Spleen (tissue), 11 donors: ENCODE measurements at regions not wholly inside any gene's neighbourhood (a gene's known extent, or its start where the extent isn't known, plus 50 kb on each side); places are given as distances from the start of the nearest gene placed in this dataset.

Experiments used
- DNase-seq: peaks from one replicate; pipeline ENCODE4 v3.0.0-alpha.2; 2020
- H3K27ac ChIP-seq, 8 donors: fragments of 200-600 bp; sonication (generic) in 7 of 8; 1 replicate in 4 of 8; 2 replicates in 4 of 8; pipeline versions ENCODE4 v1.5.0 to v1.8.0; 2016 to 2021; ENCODE audit warnings: inconsistent platforms in 4 of 8, mild to moderate bottlenecking in 4 of 8, moderate library complexity in 1 of 8
- H3K27me3 ChIP-seq, 7 donors: fragments of 200-600 bp; sonication (generic) in 6 of 7; replicated peaks in 1 of 7; 1 replicate in 4 of 7; 2 replicates in 3 of 7; pipeline versions ENCODE4 v1.5.0 to v1.8.0; 2016 to 2021; ENCODE audit warnings: inconsistent platforms in 3 of 7, mild to moderate bottlenecking in 1 of 7
- H3K36me3 ChIP-seq, 6 donors: fragments of 200-600 bp; sonication (generic) in 5 of 6; 1 replicate in 4 of 6; 2 replicates in 2 of 6; pipeline versions ENCODE4 v1.5.0 to v1.8.0; 2016 to 2021; ENCODE audit warnings: inconsistent platforms in 2 of 6
- H3K4me1 ChIP-seq, 6 donors: fragments of 200-600 bp; sonication (generic) in 5 of 6; 1 replicate in 3 of 6; 2 replicates in 3 of 6; pipeline versions ENCODE4 v1.5.0 to v1.8.0; 2016 to 2021; ENCODE audit warnings: inconsistent platforms in 3 of 6
- H3K4me3 ChIP-seq, 8 donors: fragments of 200-600 bp; sonication (generic) in 7 of 8; 1 replicate in 4 of 8; 2 replicates in 4 of 8; pipeline versions ENCODE4 v1.5.0 to v1.8.0; 2016 to 2021; ENCODE audit warnings: inconsistent platforms in 4 of 8, mild to moderate bottlenecking in 4 of 8, moderate library complexity in 2 of 8
- H3K9me3 ChIP-seq, 8 donors: fragments of 200-600 bp; sonication (generic) in 7 of 8; 1 replicate in 4 of 8; 2 replicates in 4 of 8; pipeline versions ENCODE4 v1.5.0 to v1.8.0; 2016 to 2021; ENCODE audit warnings: inconsistent platforms in 4 of 8
- POLR2A ChIP-seq, 3 donors: fragments of 450-650 bp; IDR thresholded peaks; one replicate each; pipeline ENCODE4 v1.5.1; 2017; ENCODE audit warnings: antibody characterized with exemption in 3 of 3, mild to moderate bottlenecking in 1 of 3
- POLR2AphosphoS5 ChIP-seq, 3 donors: sonication (generic); formaldehyde crosslinking; IDR thresholded peaks; one replicate each; pipeline ENCODE4 v1.5.1; 2017; ENCODE audit warnings: antibody characterized with exemption in 3 of 3
- WGBS, 5 donors: extraction: QIAGEN DNeasy Blood & Tissue Kit in 3 of 5; methylation state at CpG; one replicate each; pipeline versions ENCODE4 v1.1.5 to v1.1.7; 2013 to 2018; 5-methylcytosine and 5-hydroxymethylcytosine counted together
- intact Hi-C: fragments of 100-400 bp; cut with DNase I; formaldehyde crosslinking; loops from one replicate; pipeline ENCODE4 v1.15.0; 2023; ENCODE audit warnings: low total_unique reads
- TF ChIP-seq, protein P1 (sequence below), 11 experiments: fragments of 200-600 bp in 7 of 11; fragments of 450-650 bp in 4 of 11; sonication (generic) in 4 of 11; IDR thresholded peaks in 8 of 11; conservative IDR thresholded peaks in 3 of 11; 1 replicate in 7 of 11; 2 replicates in 4 of 11; pipeline versions ENCODE4 v1.4.0 to v1.8.0; 2016 to 2021; ENCODE audit warnings: antibody characterized with exemption in 11 of 11, inconsistent platforms in 4 of 11, mild to moderate bottlenecking in 1 of 11
- donor health status: healthy with polysubstance abuse.
- donor health status: DM: no; HTN: no; CAD: no; lungs with moderate emphysema.
- donor health status: DM: no; HTN: no; CAD: no.
- donor health status: Bipolar disorder and iron deficiency.
- donor health status: healthy.
- donor health status: DM: no; HTN: no; CAD: no.
- donor health status: DM: yes; HTN: yes; CAD: no.

DNA sequence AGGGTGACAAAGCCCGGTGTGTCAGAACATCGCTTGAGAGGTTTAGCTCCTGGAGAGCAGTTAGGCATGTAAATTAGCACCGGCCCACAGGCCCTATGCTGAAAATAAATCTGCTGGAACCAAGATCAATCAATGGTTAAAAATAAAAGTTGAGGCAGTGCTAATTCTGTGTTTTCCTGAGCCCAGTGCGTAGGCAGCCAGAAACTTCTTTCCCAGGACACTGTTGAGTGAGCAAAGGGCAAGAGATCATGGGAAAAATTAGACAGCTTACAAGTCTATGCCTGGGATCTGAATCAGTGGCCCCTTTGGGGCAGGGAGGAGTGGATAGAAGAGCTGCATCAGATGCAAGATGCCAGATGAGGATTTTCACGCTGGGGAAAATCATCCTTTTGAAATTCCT lies 539.2 kb downstream of the BUD13 start:
- peaks cover 0 to 4% (median 0%) of the 10 kb centered on the region in 6 donors for H3K4me1 ChIP-seq
- WGBS, 5 donors = 48 to 59% (median 54%) methylated on average over 5 of the region's 5 CpGs
- TF ChIP-seq POLR2AphosphoS5 (IDR thresholded peaks at IDR 0.05) (no peak), POLR2A (IDR thresholded peaks at IDR 0.05) (no peak)
- TF ChIP-seq, protein P1, sequence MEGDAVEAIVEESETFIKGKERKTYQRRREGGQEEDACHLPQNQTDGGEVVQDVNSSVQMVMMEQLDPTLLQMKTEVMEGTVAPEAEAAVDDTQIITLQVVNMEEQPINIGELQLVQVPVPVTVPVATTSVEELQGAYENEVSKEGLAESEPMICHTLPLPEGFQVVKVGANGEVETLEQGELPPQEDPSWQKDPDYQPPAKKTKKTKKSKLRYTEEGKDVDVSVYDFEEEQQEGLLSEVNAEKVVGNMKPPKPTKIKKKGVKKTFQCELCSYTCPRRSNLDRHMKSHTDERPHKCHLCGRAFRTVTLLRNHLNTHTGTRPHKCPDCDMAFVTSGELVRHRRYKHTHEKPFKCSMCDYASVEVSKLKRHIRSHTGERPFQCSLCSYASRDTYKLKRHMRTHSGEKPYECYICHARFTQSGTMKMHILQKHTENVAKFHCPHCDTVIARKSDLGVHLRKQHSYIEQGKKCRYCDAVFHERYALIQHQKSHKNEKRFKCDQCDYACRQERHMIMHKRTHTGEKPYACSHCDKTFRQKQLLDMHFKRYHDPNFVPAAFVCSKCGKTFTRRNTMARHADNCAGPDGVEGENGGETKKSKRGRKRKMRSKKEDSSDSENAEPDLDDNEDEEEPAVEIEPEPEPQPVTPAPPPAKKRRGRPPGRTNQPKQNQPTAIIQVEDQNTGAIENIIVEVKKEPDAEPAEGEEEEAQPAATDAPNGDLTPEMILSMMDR (IDR thresholded peaks at IDR 0.05 in 8 of 11, conservative IDR thresholded peaks at IDR 0.05 in 3 of 11) = no peak
- H3K27me3 ChIP-seq = peaks cover 0 to 23% (median 0%) of the 10 kb centered on the region in 7 donors
- no peak overlapping the region for H3K27ac ChIP-seq
- DNase-seq = no peak
- no peak overlapping the region for H3K4me3 ChIP-seq
- no peaks in the 10 kb centered on the region for H3K36me3 ChIP-seq
- no peaks in the 10 kb centered on the region for H3K9me3 ChIP-seq
- intact Hi-C loops = no loop called here

DNA sequence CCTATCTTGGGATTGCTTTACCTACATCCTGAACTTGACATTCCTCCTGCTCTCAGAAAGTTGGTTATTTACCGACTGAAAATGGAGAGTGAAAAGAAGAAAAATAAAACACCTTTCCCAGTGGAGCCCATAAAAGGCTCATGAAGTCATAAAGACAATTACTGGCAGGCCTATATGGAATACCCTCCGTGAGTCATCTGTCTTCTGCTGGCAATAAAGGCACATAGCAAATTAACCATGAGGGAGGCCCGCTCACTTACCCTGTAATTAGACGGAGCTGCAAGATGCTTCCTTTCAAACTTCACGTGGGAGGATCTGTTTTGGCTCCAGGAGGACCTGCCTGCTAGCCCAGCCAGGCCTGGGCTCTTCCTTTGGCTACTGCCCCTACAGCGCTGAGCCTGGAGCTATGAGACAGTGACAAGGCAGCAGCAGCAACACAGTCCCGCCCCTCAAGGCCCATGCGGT lies 540.4 kb downstream of the BUD13 start:
- DNase-seq = peak; percentile 27
- Histone ChIP-seq H3K4me3 (no peak overlapping the region), H3K4me1 (peaks cover 0 to 4% (median 0%) of the 10 kb centered on the region in 6 donors), H3K27me3 (peaks cover 0 to 23% (median 0%) of the 10 kb centered on the region in 7 donors), H3K36me3 (no peaks in the 10 kb centered on the region), H3K27ac (no peak overlapping the region), H3K9me3 (no peaks in the 10 kb centered on the region)
- WGBS, 5 donors = 48 to 57% (median 50%) methylated on average over 8 of the region's 8 CpGs
- TF ChIP-seq POLR2A (IDR thresholded peaks at IDR 0.05) (no peak), POLR2AphosphoS5 (IDR thresholded peaks at IDR 0.05) (no peak)
- TF ChIP-seq, protein P1 (IDR thresholded peaks at IDR 0.05 in 8 of 11, conservative IDR thresholded peaks at IDR 0.05 in 3 of 11) = no peak
- intact Hi-C loops = no loop called here

DNA sequence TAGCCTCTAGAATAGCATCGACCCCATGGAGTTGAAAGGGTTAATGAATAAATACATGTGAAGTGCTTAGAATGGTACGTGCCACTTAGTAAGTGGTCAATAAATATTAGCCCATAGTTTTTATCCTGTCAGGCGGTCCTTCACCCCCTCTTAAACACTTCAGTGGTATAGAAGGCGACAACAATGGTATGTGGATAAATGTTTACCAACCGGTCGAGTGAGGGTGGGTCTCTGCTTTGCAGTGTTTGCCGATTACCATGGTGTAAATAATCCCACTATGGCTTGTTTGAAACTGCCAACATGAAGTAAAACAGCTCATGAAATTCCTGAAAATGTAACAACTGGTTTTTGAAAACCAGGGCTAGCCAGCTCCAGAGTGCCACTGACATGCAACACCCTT lies 541.2 kb downstream of the BUD13 start:
- WGBS, 5 donors = 83 to 91% (median 84%) methylated on average over 7 of the region's 7 CpGs
- TF ChIP-seq POLR2A (IDR thresholded peaks at IDR 0.05) (no peak), POLR2AphosphoS5 (IDR thresholded peaks at IDR 0.05) (no peak)
- TF ChIP-seq, protein P1 (IDR thresholded peaks at IDR 0.05 in 8 of 11, conservative IDR thresholded peaks at IDR 0.05 in 3 of 11) = no peak
- Histone ChIP-seq H3K4me3 (no peak overlapping the region), H3K9me3 (no peaks in the 10 kb centered on the region), H3K4me1 (peaks cover 0 to 4% (median 0%) of the 10 kb centered on the region in 6 donors), H3K27ac (no peak overlapping the region), H3K36me3 (no peaks in the 10 kb centered on the region), H3K27me3 (peaks cover 0 to 27% (median 0%) of the 10 kb centered on the region in 7 donors)
- DNase-seq = no peak
- intact Hi-C loops = no loop called here

DNA sequence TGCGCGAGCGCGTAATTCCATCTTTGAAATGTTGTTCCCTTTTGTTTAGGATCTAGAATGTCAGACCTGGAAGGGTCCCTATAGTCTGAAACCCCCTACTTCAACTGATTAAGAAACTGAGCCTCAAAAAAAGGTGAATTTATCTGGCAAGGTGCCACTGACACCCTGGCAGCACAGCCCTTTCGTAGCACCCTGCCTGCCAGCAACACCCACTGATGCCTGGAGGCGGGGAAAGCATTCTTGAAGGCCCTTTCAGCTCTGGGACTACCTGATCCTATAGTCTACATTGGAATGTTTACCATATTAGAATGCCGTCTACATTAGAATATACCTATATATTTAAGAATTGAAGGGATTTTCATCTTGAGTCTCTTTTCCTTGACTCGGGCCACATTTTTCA lies 542.3 kb downstream of the BUD13 start:
- intact Hi-C loops = no loop called here
- TF ChIP-seq, protein P1 (IDR thresholded peaks at IDR 0.05 in 8 of 11, conservative IDR thresholded peaks at IDR 0.05 in 3 of 11) = no peak
- TF ChIP-seq POLR2A (IDR thresholded peaks at IDR 0.05) = no peak
- TF ChIP-seq POLR2AphosphoS5 (IDR thresholded peaks at IDR 0.05) = no peak
- H3K4me1 ChIP-seq = peaks cover 0 to 4% (median 0%) of the 10 kb centered on the region in 6 donors
- H3K4me3 ChIP-seq = no peak overlapping the region
- no peak overlapping the region for H3K27ac ChIP-seq
- H3K36me3 ChIP-seq = no peaks in the 10 kb centered on the region
- DNase-seq = no peak
- 92 to 96% (median 95%) methylated on average over 8 of the region's 8 CpGs for WGBS, 5 donors
- no peaks in the 10 kb centered on the region for H3K9me3 ChIP-seq
- H3K27me3 ChIP-seq = peaks cover 0 to 31% (median 0%) of the 10 kb centered on the region in 7 donors
